Right lobe of liver (tissue), 6 donors: ENCODE measurements at regions not wholly inside any gene's neighbourhood (a gene's known extent, or its start where the extent isn't known, plus 50 kb on each side); places are given as distances from the start of the nearest gene placed in this dataset.

Experiments used
- ATAC-seq, 4 donors: fragments of 200-7000 bp; cut with Tn5 transposase; one replicate each; pipeline ENCODE4 v1.9.1; 2020; ENCODE audit warnings: mild to moderate bottlenecking in 4 of 4, moderate library complexity in 4 of 4
- DNase-seq, 3 donors: peaks; one replicate each; pipeline ENCODE4 v3.0.0-alpha.2; 2020
- H3K27ac ChIP-seq, 3 donors: fragments of 200-600 bp; one replicate each; pipeline ENCODE4 v1.8.0; 2022
- H3K27me3 ChIP-seq, 2 donors: fragments of 200-600 bp; one replicate each; pipeline ENCODE4 v1.8.0; 2022
- H3K36me3 ChIP-seq, 4 donors: fragments of 200-600 bp; sonication (generic) in 1 of 4; one replicate each; pipeline versions ENCODE4 v1.5.1 to v1.8.0; 2017 to 2022; ENCODE audit warnings: control low read depth in 1 of 4
- H3K4me1 ChIP-seq, 4 donors: fragments of 200-600 bp; sonication (generic) in 1 of 4; one replicate each; pipeline versions ENCODE4 v1.5.1 to v1.8.0; 2017 to 2022; ENCODE audit warnings: control low read depth in 1 of 4
- H3K4me3 ChIP-seq, 3 donors: fragments of 200-600 bp; one replicate each; pipeline ENCODE4 v1.8.0; 2022
- H3K9me3 ChIP-seq, 4 donors: fragments of 200-600 bp; sonication (generic) in 1 of 4; one replicate each; pipeline versions ENCODE4 v1.5.1 to v1.8.0; 2017 to 2022; ENCODE audit warnings: control low read depth in 1 of 4
- CTCF ChIP-seq, 4 donors: fragments of 200-600 bp in 3 of 4; fragments of 450-650 bp in 1 of 4; IDR thresholded peaks; one replicate each; pipeline versions ENCODE4 v1.5.1 to v1.8.0; 2016 to 2022; ENCODE audit warnings: antibody characterized with exemption in 4 of 4, mild to moderate bottlenecking in 2 of 4
- POLR2A ChIP-seq: fragments of 450-650 bp; IDR thresholded peaks from one replicate; pipeline ENCODE4 v1.6.1; 2017; ENCODE audit warnings: antibody characterized with exemption, mild to moderate bottlenecking
- WGBS: methylation state at CpG from one replicate; pipeline ENCODE4 v1.1.6; 2018; ENCODE audit warnings: low coverage, low lambda C conversion rate; ENCODE audit not compliant: insufficient coverage; ENCODE audit errors: missing lambda C conversion rate; 5-methylcytosine and 5-hydroxymethylcytosine counted together
- intact Hi-C, 2 donors: fragments of 100-400 bp; cut with DNase I; formaldehyde crosslinking; loops; one replicate each; pipeline versions ENCODE4 v1.11.2 to v1.14.1; 2022
- donor health status: DM: no; HTN: yes; CAD: no.
- donor health status: DM: no; HTN: no; CAD: no.
- donor health status: DM: no; HTN: no; CAD: no.
- donor health status: DM: no; HTN: yes; CAD: no.
- donor health status: DM: no; HTN: yes; CAD: no.

- TF ChIP-seq POLR2A (no peak), CTCF (IDR thresholded peaks at IDR 0.05) (no peak)
- intact Hi-C loops: no loop called here
- no peaks in the 10 kb centered on the region for H3K36me3 ChIP-seq
- H3K9me3 ChIP-seq: no peaks in the 10 kb centered on the region
- no peaks in the 10 kb centered on the region for H3K4me1 ChIP-seq
- WGBS: 35% methylated on average over 1 of the region's 1 CpG
- H3K27me3 ChIP-seq: no peaks in the 10 kb centered on the region
- H3K4me3 ChIP-seq: no peak overlapping the region
- ATAC-seq (no peak), DNase-seq (no peak)
- no peak overlapping the region for H3K27ac ChIP-seq
Observed at GRCh38 chr4:100130964-100131363, 59.3 kb downstream of the DDIT4L start.

GRCh38 chr4:100130491-100130890 is 59.8 kb downstream of the DDIT4L start:
- ATAC-seq (no peak), DNase-seq (no peak)
- H3K36me3 ChIP-seq: no peaks in the 10 kb centered on the region
- no peaks in the 10 kb centered on the region for H3K4me1 ChIP-seq
- 55% methylated on average over 4 of the region's 4 CpGs for WGBS
- H3K27ac ChIP-seq: no peak overlapping the region
- no peak overlapping the region for H3K4me3 ChIP-seq
- no peaks in the 10 kb centered on the region for H3K9me3 ChIP-seq
- no peak for TF ChIP-seq POLR2A
- no peak for TF ChIP-seq CTCF (IDR thresholded peaks at IDR 0.05)
- intact Hi-C loops: no loop called here
- H3K27me3 ChIP-seq: no peaks in the 10 kb centered on the region

GRCh38 chr4:100129774-100130173 is 60.5 kb downstream of the DDIT4L start:
- intact Hi-C loops: no loop called here
- no peak overlapping the region for H3K4me3 ChIP-seq
- H3K9me3 ChIP-seq: no peaks in the 10 kb centered on the region
- WGBS: 43% methylated on average over 4 of the region's 4 CpGs
- TF ChIP-seq POLR2A (no peak), CTCF (IDR thresholded peaks at IDR 0.05) (no peak)
- DNase-seq (no peak), ATAC-seq (no peak)
- no peaks in the 10 kb centered on the region for H3K27me3 ChIP-seq
- H3K27ac ChIP-seq: no peak overlapping the region
- no peaks in the 10 kb centered on the region for H3K36me3 ChIP-seq
- H3K4me1 ChIP-seq: no peaks in the 10 kb centered on the region

DNA sequence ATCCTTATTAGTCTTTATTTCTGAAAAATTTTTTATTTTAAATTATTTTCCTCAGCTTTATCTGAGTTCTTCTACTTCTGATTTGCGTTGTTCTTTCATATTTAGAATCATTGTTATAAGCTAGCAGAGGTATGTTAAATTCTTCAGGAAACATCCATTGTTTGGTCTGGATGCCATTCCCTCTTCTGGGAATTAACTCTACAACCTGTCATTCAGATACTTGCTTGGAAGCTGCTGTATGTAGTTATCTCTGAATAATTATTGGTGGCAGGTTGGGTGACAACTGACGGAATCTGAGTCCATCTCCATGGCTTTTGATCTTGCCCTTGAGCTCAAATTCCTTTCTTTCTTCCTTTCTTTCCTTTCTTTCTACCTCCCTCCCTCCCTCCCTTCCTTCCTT is 61.9 kb downstream of the DDIT4L start:
- no peaks in the 10 kb centered on the region for H3K9me3 ChIP-seq
- intact Hi-C loops: no loop called here
- H3K36me3 ChIP-seq: no peaks in the 10 kb centered on the region
- H3K4me1 ChIP-seq: no peaks in the 10 kb centered on the region
- H3K27ac ChIP-seq: no peak overlapping the region
- no peak overlapping the region for H3K4me3 ChIP-seq
- WGBS: 53% methylated on average over 2 of the region's 2 CpGs
- ATAC-seq (no peak), DNase-seq (no peak)
- TF ChIP-seq CTCF (IDR thresholded peaks at IDR 0.05) (no peak), POLR2A (no peak)
- no peaks in the 10 kb centered on the region for H3K27me3 ChIP-seq

DNA sequence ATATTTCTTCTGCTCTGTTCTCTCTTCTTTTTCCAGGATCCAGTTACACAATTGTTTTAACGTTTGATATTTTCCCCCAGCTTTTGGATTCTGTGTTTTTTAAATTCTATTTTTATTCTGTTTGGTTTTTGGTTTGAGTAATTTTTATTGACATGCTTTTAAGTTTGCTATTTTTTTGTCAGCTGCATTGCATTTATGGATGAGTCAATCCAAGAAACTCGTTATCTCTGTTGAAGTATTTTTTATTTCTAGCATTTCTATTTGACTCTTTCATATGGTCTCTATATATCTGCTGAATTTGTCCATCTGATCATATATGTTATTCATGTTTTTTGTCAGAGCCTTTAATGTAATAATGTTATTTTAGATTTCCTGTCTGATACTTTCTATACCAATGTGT is 65.6 kb downstream of the DDIT4L start:
- H3K27ac ChIP-seq: no peak overlapping the region
- H3K9me3 ChIP-seq: no peaks in the 10 kb centered on the region
- intact Hi-C loops: no loop called here
- no peak for TF ChIP-seq CTCF (IDR thresholded peaks at IDR 0.05)
- no peak for ATAC-seq
- H3K4me3 ChIP-seq: no peak overlapping the region
- H3K4me1 ChIP-seq: no peaks in the 10 kb centered on the region
- H3K27me3 ChIP-seq: no peaks in the 10 kb centered on the region
- 35% methylated on average over 2 of the region's 2 CpGs for WGBS
- no peak for DNase-seq
- H3K36me3 ChIP-seq: no peaks in the 10 kb centered on the region
